ENCODE measurements at regions not wholly inside any gene's neighbourhood (a gene's known extent, or its start where the extent isn't known, plus 50 kb on each side); places are given as distances from the start of the nearest gene placed in this dataset.

- no peak for TF ChIP-seq HMGXB4 (CRISPR knock-in tag; IDR thresholded peaks at IDR 0.05; ENCODE audit: borderline replicate concordance)
These were observed 62.6 kb upstream of the DHX15 start (continued) for GRCh38 chr4:24646798-24647460.

GRCh38 chr4:24650849-24651640 is 66.7 kb upstream of the DHX15 start:
- FAIRE-seq (no peak), ATAC-seq (peak in 1 of 2 experiments; percentile 58; a peak in 3 of 6 replicates), DNase-seq (ENCODE audit: low read depth in 1 of 2, low spot score in 1 of 2) (no peak)
- ChIA-PET CTCF (no interaction called here), POLR2A (interaction anchor here (0.7 kb wide), 1 partner anchor 67 kb away, joined by 3 read pairs; the partner anchor contains the start of gene DHX15)
- WGBS (ENCODE audit: missing lambda C conversion rate) = 87% methylated on average over 2 of the region's 2 CpGs
- no peak overlapping the region for H3K4me3 ChIP-seq
- TF ChIP-seq RAD21 (conservative IDR thresholded peaks at IDR 0.05 in 1 of 2, IDR thresholded peaks at IDR 0.05 in 1 of 2) (no peak), FOSB (CRISPR knock-in tag; IDR thresholded peaks at IDR 0.05) (no peak), SREBF2 (IDR thresholded peaks at IDR 0.05) (no peak), MAX (IDR thresholded peaks at IDR 0.05) (no peak), MAZ (IDR thresholded peaks at IDR 0.05; ENCODE audit: borderline replicate concordance, low read depth, low read length) (no peak), BHLHE40 (IDR thresholded peaks at IDR 0.05; ENCODE audit: low read depth, low read length) (no peak), CHD4 (IDR thresholded peaks at IDR 0.05; ENCODE audit: borderline replicate concordance) (no peak), CBX2 (IDR thresholded peaks at IDR 0.05; ENCODE audit: borderline replicate concordance, low read depth) (no peak), KDM5A (IDR thresholded peaks at IDR 0.05) (no peak)
- H3K9me3 ChIP-seq = no peaks in the 10 kb centered on the region
- H3K4me1 ChIP-seq = peaks cover 25% of the 10 kb centered on the region
- H3K4me2 ChIP-seq = peak overlapping the region; percentile 34; the same call in 1 of the 3 replicates
- peak overlapping the region in 1 of 2 experiments; percentile 48; a peak in 2 of 6 replicates for H3K27ac ChIP-seq

GRCh38 chr4:24655326-24655725 is 71.0 kb upstream of the DHX15 start:
- FAIRE-seq (no peak), DNase-seq (ENCODE audit: low read depth in 1 of 2, low spot score in 1 of 2) (no peak), ATAC-seq (no peak)
- POLR2A ChIA-PET = no interaction called here
- H3K4me3 ChIP-seq = no peak overlapping the region
- WGBS (ENCODE audit: missing lambda C conversion rate) = 70% methylated on average over 3 of the region's 3 CpGs
- peaks cover 57% of the 10 kb centered on the region for H3K4me1 ChIP-seq
- TF ChIP-seq KDM5A (IDR thresholded peaks at IDR 0.05) (no peak), BHLHE40 (IDR thresholded peaks at IDR 0.05; ENCODE audit: low read depth, low read length) (no peak), NR3C1 (IDR thresholded peaks at IDR 0.05) (no peak), EP300 (IDR thresholded peaks at IDR 0.05) (no peak), EHF (CRISPR knock-in tag; IDR thresholded peaks at IDR 0.05) (no peak), HOXB5 (CRISPR knock-in tag; IDR thresholded peaks at IDR 0.05) (no peak), FOXS1 (CRISPR knock-in tag; IDR thresholded peaks at IDR 0.05) (no peak), TFCP2L1 (CRISPR knock-in tag; IDR thresholded peaks at IDR 0.05) (no peak), JUN (IDR thresholded peaks at IDR 0.05) (no peak), ZNF302 (CRISPR knock-in tag; IDR thresholded peaks at IDR 0.05) (no peak), ZC3H11A (IDR thresholded peaks at IDR 0.05) (no peak), NPAS2 (CRISPR knock-in tag; IDR thresholded peaks at IDR 0.05; ENCODE audit: borderline replicate concordance) (no peak), FOSB (CRISPR knock-in tag; IDR thresholded peaks at IDR 0.05) (no peak), JUNB (IDR thresholded peaks at IDR 0.05) (no peak), RAD21 (conservative IDR thresholded peaks at IDR 0.05 in 1 of 2, IDR thresholded peaks at IDR 0.05 in 1 of 2) (no peak), FOSL2 (IDR thresholded peaks at IDR 0.05) (no peak), FOSL2 (CRISPR knock-in tag; IDR thresholded peaks at IDR 0.05) (no peak)
- no peaks in the 10 kb centered on the region for H3K9me3 ChIP-seq
- H3K4me2 ChIP-seq = peak overlapping the region; percentile 62; the same call in 1 of the 3 replicates
- CTCF ChIA-PET = no interaction called here
- peak overlapping the region in 1 of 2 experiments; percentile 67; a peak in 3 of 6 replicates for H3K27ac ChIP-seq

Measured in A549 (cell line).